Kasumi-1 (cell line): ENCODE measurements at regions not wholly inside any gene's neighbourhood (a gene's known extent, or its start where the extent isn't known, plus 50 kb on each side); places are given as distances from the start of the nearest gene placed in this dataset.
"Not testable (repeated sequence)": the region's sequence is repeated elsewhere in the genome, so short reads cannot be mapped to it uniquely, and the experiment has no call there.

Source experiments
- DNase-seq, 2 experiments: peaks; one replicate each; lab custom pipeline; 2025; lab: John Stamatoyannopoulos, UW

- no peak for DNase-seq
These were observed 84.1 kb upstream of the MED13L start for GRCh38 chr12:116361414-116362223.

DNA sequence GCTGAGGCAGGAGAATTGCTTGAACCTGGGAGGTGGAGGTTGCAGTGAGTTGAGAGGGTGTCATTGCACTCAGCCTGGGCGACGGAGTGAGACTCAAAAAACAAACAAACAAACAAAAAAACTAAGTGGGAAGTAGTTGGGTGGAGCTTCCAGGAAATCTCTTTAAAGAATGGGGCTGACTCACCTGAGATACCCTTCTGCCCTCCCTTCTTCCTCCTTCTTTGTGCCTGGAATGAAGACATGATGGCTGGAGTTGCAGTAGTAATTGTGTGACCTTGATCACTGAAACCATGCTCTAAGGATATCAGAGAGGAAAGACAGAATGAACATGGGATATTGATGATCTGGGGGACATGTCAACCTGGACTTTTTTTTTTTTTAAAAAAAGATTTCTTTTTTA, 87.6 kb upstream of the MED13L start:
- DNase-seq: no peak

DNA sequence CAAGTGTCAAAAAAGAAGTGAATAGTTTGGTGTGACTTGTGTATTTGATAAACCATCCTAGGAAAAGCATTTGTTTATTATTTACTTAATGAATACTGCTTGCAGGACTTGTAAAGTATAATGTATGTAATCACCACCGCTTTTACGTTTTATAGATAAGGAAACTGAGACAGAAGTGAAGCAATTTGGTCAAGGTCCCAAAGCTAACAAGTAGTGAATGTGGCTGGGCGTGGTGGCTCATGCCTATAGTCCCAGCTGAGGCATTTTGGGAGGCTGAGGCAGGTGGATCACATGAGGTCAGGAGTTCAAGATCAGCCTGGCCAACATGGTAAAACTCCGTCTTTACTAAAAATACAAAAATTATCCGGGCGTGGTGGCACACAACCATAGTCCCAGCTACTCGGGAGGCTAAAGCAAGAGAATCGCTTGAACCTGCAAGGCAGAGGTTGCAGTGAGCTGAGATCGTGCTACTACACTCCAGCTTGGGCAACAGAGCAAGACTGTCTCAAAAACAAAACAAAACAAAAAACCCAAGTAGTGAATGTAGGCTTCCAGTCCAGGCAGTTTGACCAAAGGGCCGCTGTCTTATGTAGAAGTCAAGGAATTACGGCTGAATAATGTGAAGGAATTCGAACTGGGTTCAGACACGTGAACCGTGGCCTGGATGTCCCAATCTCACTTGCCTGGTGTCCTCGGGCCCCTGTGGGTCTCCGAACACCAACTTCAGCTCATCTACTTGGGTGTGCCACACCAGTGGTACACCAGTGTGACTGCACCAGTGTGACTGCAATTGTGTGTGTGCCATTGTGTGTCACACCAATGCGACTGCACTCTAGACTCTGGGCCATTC, 88.3 kb upstream of the MED13L start:
- no peak for DNase-seq

DNA sequence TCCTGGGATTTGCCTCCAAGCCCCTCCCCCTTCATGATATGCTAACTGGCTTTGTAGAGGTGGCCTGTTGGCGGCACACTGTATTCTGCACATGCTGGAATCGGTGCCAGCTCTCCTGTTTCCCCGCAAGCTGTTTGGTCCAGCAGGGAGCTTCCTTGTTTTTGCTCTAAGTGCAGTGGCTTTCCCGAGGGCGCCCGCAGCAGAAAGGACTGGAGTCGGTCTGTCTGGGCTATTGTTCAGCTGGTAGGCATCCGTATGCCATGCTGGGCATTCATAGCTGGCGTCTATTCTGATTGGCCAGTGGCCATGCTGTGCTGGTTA, 88.9 kb upstream of the MED13L start:
- no peak for DNase-seq

GRCh38 chr12:116366824-116367223, 89.3 kb upstream of the MED13L start:
- DNase-seq: no peak

GRCh38 chr12:116368196-116369194, 91.0 kb upstream of the MED13L start:
- no peak for DNase-seq

- no peak for DNase-seq
These were observed 92.5 kb upstream of the MED13L start for GRCh38 chr12:116370004-116370404.

DNA sequence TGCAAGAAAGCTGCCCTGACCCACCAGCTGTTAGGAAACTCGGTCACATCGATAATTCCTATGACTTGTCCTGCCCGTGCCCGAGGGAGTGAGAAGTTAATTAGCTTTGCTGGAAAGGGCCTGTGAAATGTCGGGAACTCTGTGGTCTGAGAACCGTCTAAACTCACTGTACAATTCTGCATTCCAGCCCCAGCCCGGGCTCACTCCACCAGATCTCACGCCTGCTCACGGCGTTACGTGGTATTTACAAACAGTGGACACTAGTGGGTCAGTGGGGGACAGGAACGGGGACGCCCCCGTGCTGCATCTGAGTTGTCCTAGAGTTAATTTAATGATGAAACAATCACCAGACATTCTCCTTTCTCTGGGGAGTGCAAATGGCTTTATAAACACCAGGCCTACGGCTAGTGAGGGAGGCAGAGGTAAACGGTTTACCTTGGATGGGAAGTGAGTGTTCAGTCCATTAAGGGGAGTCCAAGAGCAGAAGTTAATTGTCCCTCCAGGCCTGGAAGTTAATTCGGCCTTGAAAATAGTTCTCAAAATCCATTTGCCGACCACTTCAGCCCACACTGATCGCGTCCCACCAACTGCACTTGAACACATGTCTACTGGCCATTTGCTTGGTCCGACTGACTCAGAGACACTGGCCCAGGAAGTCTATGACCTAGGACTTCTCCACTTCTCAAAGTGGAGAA, 93.5 kb upstream of the MED13L start:
- DNase-seq: no peak

DNA sequence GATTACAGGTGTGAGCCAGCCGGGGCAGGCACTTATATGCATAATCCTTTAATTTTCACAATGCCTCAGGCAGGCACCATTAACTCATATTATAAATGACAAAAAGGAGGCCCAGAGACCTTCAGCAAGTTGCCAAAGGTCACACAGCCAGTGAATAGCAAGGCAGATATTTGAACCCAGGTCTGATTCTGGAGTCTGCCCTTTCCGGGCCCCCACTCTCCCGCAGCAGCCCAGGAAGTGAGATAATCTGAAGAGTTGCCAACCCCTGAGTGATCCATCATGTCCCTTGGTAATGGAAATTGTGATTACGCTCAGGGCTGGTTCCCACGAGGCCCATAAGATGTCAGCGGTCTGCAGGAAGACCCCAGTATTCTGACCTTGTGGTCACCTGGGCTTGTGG, 95.3 kb upstream of the MED13L start:
- no peak for DNase-seq

DNA sequence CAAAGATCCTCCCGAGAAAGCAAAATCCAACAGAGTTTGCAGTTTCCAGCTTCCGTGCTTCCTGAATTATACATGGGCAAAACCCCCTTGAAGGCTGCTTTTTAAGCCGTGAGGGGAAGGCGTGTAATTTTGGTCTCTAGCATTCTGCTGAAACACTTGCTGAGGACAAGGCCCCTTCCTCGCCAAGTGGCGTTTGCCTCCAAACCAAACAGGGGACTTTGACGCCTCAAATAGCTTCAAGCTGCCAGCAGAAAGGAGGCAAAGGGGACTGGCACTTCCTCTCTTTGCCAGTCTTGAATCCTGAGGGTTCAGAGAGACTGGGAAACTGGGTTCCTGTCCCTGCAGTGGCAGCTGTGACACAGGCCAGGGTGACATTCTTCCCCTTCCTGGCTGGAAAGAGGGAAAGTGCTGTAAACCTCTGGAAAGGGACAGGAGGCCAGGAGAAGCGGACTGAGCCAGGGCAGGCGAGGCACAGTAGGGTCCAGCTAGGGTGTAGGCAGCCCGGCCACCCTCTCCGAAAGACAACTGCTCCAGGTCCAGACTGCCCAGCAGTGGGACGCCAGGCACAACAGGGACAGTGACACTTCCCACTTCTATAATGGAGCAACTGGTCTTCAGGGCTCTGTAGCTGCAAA, 96.2 kb upstream of the MED13L start:
- DNase-seq: no peak

GRCh38 chr12:116374207-116374606, 96.7 kb upstream of the MED13L start:
- DNase-seq: no peak

GRCh38 chr12:116375278-116375842, 97.9 kb upstream of the MED13L start:
- no peak for DNase-seq

DNA sequence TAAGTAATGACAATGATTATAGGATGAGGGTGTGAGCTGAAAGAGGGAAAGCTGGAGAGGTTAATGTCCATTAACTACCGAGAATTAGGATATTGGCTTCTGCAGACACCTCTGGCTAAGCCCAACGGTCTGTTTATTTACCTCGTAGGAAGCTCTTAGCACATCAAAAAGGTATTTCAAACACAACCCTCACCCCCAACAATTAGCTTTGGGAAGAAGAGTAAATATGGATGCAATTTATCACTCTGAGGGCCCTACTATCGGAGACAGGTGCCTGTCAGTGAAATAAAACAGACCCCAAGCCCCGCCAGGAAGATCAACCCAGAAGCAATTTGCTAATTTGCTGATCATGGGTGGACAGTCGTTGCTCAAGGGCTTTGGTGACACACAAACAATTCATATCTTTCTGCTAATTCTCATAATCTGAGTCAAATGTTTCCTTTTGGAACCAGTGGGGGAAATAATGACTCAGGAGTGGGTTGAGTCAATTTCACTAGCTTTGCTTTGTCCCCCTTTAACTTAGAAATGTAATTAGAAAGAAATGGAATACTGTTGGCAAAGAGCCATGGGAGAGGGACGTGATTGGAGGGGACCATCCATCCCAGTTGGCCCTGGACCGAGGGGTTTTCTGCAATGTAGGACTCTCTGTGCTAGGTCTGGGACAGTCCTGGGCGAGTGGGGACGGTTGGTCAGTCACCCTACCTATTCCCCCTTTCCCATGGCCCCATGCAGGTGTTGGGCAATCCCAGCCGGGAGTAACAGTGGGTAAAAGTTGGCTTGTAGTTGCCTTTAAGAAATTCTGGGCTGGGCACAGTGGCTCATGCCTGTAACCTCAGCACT, 99.1 kb upstream of the MED13L start:
- DNase-seq: no peak

- not testable (repeated sequence) for DNase-seq
These were observed 99.7 kb upstream of the MED13L start for GRCh38 chr12:116377194-116377571.

- no peak for DNase-seq
These were observed 100.5 kb upstream of the MED13L start for GRCh38 chr12:116378002-116378401.

- no peak for DNase-seq
These were observed 102.6 kb upstream of the MED13L start for GRCh38 chr12:116380108-116380507.

- not testable (repeated sequence) for DNase-seq
These were observed 103.2 kb upstream of the MED13L start for GRCh38 chr12:116380740-116381139.

- DNase-seq: no peak
These were observed 103.8 kb upstream of the MED13L start for GRCh38 chr12:116381240-116381743.
